Esophagus mucosa (tissue), 1 donor: ENCODE measurements at regions not wholly inside any gene's neighbourhood (a gene's known extent, or its start where the extent isn't known, plus 50 kb on each side); places are given as distances from the start of the nearest gene placed in this dataset.
"Not testable (repeated sequence)": the region's sequence is repeated elsewhere in the genome, so short reads cannot be mapped to it uniquely, and the experiment has no call there.

Experiments used
- ATAC-seq: fragments of 200-7000 bp; cut with Tn5 transposase; one replicate; pipeline ENCODE4 v1.9.1; 2020
- donor health status: DM: yes; HTN: yes; CAD: no.

DNA sequence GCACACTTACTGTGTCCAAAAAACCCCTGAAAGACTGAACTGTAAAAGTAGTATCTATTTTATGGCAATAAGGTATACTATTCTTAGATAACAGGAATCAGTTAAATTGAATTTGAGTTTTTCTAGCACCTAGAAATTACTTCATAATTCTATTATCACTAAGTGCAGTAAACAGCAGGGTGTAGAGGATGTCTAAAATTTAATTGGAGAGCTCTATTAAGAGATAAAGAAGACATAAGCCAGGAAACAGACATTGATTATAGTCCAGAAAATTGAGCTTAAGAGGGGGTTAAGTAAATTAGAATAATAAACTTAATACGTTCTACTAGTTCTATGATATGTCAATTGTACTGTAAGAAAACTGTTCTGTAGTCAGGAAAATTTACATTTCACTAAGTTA, 403.5 kb upstream of the CBLB start:
- ATAC-seq: no peak

DNA sequence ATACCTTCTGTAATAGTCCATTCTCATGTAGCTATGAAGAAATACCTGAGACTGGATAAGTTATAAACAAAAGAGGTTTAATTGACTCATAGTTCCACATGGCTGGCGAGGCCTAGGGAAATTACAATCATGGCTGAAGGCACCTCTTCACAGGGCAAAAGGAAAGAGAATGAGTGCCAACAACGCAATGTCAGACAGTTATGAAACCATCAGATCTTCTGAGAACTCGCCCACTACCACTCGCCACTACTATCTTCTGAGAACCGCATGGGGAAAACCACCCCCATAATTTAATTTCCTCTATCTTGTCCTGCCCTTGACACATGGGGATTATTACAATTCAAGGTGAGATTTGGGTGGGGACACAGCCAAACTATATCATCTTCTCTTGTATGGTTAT, 406.8 kb upstream of the CBLB start:
- no peak for ATAC-seq

DNA sequence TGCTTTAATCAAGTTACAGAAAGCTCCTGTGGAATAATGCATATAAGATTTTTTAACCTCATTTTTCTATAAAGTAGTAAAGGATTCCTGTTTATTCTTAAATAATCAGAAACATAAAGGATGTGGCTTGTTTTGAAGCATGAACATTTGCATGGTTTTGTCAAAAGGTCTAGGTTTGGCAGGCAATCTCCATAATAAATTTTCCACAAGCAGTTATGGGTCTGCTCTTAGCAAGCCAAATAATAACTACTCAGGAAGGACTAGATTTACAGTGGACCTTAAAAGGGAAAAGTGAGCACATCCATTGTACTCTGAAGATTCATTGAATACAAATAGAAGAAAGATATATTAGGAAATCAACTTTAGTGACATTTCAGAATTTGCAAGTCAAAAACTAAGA, 407.3 kb upstream of the CBLB start:
- ATAC-seq: no peak

DNA sequence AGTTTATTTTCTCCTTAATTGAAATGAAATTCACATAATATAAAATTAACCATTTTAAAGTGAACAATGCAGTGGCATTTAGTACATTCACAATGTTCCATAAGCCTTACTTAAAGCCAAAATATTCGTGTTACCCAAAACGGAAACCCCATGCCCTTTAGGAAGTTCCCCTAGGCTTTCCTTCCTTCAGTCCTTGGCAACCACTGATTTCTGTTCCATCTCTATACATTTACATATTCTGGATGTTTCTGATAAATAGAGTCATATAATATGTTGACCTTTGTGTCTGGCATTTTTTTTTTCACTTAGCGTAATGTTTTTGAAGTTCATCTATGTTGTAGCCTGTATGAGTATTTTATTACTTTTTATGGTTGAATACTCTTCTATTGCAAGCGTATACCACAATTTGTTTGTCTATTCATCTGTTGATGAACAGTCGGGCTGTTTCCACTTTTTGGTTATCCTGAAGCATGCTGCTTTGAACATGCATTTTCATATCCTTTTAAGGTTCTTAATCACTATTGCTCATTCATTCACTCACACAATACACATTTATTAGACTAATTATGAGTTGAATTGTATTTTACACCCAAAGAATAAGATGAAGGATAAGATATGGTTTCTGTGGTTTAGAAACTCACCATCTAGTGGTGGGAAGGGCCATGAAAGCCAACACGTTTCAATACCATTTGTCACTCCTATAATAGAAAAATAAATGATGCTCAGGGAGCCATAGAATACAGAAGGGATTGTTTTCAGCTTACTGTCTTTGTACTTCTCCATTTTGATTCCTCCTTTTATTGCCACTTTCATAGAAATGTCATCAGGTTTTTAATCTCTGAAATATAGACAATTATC, 408.2 kb upstream of the CBLB start:
- no peak for ATAC-seq

DNA sequence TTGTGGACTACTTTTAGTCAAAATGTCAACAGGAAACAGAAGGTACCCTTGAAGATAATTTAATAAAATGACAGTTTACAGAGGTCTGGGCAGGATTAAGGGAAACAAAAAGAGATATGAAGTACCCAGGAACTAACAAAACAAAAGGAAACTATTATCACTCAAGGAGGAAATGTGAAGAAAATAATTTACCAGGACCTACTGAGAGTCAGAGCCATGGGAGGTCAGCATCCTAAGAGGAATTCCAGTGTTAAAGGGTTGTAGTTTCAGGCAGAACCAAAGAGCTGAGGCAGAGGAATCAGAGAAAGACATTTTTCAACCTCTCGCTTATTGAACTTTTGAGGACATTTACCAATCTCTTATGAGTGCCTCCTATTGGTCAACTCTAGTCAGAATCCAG, 408.9 kb upstream of the CBLB start:
- ATAC-seq: no peak

DNA sequence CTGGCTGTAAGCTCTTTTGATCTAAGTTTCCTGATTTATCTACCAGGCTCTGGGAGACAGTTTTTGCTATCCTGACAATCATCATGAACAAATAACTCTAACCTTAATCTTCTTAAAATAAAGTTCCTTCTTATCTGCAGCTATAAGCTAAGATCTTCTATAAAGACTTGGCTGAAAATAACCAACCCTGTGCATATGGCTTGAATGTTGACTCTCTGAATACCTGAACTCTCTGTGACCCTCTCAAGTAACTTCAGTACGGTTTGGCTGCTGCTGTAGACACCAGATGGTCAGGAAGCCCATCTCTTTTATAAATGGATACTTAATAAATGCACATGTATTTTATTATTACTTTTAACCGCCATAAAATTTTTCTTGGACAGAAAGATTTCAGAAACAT, 412.4 kb upstream of the CBLB start:
- ATAC-seq: no peak

DNA sequence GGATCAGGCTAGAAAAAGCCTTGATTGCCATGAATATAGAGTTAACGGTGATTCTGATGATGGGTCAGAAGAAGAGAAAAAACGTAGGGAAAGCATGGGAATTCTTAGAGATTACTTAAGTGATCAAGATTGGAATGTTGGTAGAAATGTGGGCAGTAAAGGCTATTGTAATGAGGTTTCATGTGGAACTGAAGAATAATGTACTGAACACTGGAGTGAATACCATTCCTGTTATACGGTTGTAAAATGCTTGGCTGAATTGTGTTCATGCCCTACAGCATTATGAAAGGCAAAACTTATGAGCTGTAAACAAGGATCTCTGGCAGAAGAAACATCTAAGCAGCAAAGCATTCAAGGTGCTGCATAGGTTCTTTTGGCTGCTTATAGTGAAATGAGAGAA, 414.1 kb upstream of the CBLB start:
- no peak for ATAC-seq

DNA sequence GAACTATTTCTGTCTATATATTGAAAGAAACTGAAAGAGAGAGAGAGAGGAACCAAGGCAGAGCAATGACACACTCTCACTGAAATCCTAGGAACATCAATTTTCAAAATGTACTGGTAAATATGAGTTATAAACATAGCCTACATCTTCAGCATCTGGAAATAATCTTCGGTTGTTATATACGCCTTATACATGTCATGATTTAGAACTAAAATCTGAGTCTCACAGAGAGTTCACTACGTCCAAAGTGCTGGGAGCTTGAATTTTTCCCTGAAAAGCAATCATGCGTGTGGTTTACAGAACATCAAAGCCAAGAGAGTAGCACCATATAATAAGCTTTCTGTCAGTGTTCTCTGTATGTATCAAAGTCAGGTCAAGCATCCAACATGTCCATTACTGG, 420.0 kb upstream of the CBLB start:
- ATAC-seq: no peak

DNA sequence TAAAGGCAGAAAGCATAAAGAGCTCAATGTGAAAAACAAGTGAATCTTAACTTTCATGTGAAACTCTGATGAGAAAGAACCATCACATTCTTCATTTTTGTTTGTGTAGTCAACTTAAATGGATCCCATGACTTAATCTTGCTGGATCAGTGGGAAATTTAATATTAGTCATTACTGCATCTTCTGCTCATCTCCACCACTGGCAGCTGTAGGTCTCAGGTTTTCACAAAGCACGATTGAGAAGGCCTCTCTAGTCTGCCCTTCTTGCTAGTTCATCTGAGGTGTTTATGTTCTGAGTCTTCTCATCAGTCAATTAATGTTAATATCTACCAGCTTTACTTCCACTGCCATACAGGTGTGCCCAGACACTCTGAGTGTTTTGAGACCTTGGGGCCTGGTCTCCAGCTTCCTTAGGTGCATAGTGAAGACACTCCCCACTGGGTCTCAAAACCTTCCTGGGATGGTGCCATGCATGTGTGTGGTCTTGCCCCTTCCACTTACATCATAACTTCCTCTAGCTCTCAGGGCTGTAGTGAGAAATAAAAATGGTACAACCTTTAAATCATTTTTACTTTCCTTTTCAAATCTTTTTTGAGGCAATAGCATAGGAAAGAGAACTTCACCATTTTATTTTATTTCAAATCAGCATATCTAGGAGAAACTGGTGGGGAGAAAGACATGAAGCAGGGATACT, 421.6 kb upstream of the CBLB start:
- ATAC-seq: no peak

DNA sequence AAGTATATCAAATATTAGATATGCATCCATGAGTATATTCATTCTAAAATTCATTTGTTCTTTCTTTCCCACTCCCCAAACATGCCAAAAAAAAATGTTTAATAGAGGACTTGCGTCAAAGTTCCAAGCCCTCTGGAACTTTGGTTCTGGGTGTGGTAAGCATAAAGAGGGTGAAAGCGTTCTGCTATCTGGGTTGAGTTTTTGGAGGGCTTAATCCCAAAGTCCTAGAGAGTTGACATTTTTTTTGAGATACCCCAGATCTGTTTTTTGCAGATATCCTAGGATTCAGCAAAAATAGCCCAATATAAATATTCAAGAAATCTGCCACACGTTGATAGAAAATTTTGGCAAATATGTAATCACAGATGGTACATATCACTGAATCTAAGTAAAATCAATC, 424.3 kb upstream of the CBLB start:
- ATAC-seq: no peak

DNA sequence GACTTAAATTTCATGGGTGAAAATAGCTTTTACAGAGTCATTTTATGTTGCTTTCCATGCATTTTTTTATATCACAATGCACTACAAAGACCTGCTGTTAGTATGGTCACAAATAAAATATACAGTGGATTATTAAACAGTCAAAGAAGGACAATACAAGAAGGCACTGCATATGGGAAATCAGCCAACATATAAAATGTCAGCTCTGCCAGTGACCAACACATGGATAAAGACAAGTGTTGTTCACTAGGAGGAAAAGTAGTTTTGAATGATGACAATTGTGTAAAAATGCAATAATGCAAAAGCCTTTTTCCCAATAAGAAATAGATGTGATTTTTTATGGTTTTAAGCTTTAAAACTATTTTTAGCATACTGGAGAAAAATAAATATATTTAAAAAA, 425.3 kb upstream of the CBLB start:
- no peak for ATAC-seq

DNA sequence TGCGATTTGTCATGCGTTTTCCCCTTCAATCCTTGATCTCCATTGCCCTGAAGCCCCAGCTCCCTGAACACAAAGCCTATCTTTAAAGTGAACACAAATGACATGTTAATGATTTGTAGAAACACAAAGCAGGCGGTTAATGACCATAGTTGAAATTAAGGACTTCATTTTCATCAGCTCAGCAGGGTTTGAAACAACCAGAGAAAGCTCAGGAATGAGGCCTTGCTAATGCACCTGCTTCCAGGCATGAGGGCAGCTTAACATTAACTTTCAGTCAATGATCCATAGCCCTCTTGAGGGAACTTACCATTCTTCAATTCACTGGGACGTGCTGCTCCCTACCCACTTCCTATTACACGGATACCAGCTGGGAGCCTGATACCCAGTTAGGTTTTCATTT, 427.2 kb upstream of the CBLB start:
- ATAC-seq: no peak

DNA sequence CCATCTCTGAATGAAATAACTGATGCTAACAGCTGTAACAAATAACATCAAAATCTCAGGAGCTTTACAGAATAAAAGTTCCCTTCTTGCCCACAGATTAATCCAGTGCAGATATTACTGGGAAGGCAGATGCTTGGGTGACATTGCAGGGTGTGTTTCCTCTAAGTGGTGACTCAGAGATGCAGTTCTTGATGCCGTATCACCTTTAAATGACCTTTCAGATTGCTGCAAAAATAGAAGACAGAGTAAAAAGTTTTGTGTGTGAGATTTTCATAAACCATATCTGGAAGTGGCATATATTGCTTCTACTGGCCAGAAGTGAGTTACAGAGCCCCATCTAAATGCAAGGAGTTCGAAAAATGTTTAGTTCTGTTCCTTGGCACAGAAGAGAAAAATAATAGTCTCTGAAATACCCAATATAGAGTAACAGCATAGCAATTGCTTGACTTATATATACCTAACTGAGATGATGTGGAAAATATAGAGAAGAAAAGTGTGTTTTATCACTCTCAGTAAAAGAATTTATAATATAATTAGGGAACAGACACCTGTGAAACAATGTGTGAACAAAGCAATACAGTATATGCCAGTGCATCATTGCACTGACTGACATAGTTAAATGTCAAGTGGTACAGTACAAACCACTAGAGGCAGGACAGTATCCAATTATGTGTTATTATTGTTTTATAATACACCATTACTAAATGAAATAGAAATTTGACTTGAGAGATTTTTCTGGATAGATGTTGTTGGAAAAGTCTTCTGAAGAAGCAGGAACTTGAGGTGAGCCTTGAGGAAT, 430.7 kb upstream of the CBLB start:
- no peak for ATAC-seq

DNA sequence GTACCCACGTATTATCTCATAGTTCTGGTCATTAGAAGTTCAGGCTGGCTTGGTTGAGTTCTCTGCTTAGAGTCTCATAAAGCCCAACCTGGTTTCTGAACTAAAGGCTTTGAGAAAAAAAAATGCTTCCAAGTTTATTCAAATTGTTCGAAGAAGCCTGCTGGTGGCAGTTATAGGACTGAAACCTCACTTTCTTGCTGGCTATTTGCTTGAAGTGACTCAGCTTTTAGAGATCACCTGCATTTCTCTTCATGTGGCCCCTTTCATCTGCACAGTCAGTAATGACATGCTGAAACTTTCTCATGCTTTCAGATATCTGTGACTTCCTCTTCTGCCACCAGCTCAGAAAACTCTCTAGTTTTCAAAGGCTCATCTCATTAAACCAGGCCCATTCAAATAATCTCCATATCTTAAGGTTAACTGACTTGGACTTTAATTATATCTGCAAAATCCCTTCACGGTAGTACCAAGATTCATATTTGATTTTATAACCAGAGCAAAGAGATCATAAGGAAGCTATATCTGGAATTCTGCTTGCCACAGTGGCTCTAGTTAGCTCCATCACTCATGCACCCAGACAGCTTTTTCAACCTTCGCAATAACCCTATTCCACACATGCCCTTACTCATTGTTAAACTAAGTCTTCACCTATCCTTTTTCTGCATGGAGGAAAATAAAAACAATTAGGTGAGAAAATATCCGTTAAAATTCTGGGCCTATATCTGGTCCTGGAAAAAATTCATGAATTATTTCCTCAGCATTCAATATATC, 433.8 kb upstream of the CBLB start:
- ATAC-seq: no peak

DNA sequence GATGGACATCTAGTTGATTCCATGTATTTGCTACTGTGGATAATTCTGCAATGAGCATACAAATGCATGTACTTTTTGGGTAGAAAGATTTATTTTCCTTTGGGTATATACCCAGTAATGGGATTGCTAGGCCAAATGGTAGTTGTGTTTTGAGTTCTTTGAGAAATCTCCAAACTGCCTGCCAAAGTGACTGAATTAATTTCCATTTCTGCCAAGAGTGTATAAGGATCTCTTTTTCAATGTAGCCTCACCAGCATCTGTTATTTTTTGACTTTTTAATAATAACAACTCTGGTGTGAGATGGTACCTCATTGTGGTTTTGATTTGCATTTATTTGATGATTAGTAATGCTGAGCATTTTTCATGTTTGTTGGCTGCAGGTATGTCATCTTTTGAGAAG, 435.0 kb upstream of the CBLB start:
- no peak for ATAC-seq

DNA sequence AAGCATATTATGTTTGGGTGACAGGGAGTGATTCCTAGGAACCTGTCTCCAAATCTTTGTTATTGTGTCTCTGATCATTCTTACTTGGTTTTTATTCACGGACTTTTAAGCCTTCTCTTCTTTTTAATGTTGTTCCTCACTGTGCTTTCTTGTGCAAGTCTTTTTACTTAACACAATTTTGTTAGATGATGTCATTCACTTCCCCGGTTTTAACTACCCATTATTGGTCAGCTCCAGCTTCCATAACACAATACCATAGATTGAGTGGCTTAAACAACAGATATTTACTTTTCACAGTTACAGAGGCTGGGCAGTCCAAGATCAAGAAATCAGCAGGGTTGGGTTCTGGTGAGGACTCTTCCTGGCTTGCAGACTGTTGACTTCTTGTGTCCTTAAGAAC, 436.3 kb upstream of the CBLB start:
- ATAC-seq: no peak

DNA sequence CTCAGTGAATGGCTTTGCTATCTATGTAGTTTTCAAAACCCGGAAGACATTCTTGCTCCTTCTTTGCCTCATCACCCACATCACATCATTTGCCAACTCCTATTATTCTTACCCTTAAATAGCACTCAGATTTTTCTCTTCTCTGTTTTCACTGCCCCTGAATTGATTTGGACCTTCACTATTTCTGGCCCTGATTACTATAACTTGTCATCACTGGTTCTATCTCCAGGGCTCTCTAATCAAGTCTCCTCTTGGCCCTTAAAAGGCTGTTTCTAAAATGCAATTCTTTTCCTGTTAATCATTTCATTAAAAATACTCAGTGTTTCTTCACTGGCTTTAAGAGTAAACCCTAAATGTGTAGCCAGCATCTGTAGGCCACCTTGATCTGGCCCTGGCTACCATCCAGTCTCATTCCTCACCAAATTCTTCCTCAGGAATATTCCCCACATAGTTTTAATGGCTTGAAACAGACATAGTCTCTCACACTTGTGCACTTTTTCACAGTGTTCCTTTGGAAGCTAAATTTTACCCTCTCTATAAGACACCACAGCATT, 437.1 kb upstream of the CBLB start:
- ATAC-seq: no peak

DNA sequence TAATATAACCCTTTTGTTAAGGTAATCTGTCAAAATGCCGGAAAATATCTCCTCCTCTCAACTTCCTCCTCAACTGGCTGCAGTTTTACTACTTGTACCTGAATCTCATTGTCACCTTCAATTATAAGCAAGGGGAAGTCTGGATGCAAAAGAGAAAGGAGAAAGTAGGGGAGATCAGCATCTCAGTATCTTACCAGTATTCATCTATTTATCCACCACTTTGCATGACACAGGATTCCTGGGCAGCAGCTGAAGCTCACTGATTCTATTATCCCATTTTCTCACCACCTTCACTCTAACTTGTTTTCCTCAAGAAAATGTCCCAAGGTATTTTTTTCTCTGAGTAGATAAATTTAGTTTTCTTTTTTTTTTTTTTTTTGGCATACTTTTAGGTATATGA, 440.5 kb upstream of the CBLB start:
- ATAC-seq: no peak

DNA sequence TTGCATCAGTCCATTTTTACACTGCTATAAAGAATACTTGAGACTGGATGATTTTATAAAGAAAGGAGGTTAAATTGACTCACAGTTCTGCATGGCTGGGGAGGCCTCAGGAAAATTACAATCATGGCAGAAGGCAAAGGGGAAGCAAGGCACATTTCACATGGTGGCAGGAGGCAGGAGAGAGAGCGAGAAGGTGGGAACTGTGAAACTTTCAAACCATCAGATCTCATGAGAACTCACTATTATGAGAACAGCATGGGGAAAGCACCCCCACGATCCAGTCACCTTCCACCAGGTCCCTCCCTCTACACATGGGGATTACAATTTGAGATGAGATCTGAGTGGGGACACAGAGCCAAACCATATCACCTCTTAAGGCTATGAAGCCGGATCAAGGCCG, 441.0 kb upstream of the CBLB start:
- ATAC-seq: not testable (repeated sequence)

DNA sequence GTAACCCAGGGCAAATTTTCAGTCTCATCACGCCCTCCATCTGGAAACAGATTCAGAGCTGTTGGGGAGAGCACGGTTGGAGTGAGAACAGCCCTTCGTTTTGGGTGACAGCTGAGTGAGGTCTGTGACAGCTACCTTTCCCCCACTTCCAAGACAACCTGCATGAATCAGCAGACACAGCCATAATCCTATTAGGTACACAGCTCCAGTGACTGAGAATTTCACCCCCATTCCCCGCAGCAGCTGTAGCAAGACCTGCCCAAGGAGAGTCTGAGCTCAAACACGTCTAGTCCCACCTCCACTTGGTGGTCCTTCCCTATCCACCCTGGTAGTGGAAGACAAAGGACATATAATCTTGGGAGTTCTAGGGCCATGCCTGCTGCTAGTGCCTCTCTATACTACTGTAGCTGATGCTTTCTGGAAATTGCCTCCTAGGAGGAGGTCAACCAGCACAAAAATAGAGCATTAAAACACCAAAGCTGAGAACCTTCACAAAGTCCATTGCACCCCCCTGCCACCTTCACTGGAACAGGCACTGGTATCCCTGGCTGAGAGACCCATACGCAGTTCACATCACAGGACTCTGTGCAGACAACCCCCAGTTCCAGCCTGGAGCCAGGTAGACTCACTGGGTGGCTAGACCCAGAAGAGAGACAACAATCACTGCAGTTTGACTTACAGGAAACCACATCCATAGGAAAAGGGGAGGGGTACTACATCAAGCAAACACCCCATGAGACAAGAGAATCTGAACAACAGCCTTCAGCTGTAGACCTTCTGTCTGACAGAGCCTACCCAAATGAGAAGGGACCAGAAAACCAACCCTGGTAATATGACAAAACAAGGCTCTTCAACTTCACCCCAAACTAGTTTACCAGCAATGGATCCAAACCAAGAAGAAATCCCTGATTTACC, 448.6 kb upstream of the CBLB start:
- no peak for ATAC-seq

DNA sequence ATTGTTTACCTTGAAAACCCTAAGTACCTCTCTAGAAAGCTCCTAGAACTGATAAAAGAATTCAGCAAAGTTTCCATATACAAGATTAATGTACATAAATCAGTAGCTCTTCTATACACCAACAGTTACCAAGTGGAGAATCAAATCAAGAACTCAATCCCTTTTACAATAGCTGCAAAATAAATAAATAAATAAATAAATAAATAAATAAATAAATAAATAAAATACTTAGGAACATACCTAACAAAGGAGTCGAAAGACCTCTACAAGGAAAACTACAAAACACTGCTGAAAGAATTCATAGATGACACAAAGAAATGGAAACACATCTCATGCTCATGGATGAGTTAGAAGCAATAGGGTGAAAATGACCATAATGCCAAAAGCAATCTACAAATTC, 452.6 kb upstream of the CBLB start:
- not testable (repeated sequence) for ATAC-seq
